ENCODE measurements at regions not wholly inside any gene's neighbourhood (a gene's known extent, or its start where the extent isn't known, plus 50 kb on each side); places are given as distances from the start of the nearest gene placed in this dataset.

DNA sequence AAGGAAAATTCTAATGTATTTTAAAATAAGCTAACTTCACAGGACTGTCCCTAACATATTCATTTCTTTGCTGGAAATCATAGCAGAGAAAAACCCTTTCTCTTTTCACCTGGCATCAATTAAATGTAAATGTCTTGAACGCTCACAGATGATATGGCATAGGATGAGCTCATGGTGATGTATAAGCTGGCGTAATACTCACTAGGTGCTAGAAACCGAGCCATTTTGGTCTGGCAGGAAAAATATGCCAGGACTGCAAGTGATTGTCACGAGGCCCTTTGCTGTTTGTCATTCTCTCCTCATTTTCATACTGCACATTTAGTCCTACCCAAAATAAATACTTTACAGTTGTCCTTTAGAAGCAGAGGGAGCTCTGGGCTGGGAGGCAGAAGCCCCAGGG is 222.7 kb upstream of the LNX1 start:
- H3K9me2 ChIP-seq (replicated peaks; ENCODE audit: insufficient read depth, low read length): no peaks in the 10 kb centered on the region
- no peak overlapping the region for H3K9ac ChIP-seq (ENCODE audit: low read length)
- no peaks in the 10 kb centered on the region for H3F3A ChIP-seq (ENCODE audit: insufficient read depth, low read length)
- H3K4me2 ChIP-seq (ENCODE audit: low read depth, low read length): no peak overlapping the region
- TF ChIP-seq EZH2 (optimal IDR thresholded peaks at IDR 0.05; ENCODE audit: low read depth, low read length): no peak
- H2AFZ ChIP-seq (ENCODE audit: low read length): no peak overlapping the region
- H3K36me3 ChIP-seq (replicated peaks; ENCODE audit: insufficient read depth, low read length): no peaks in the 10 kb centered on the region
- DNase-seq: no peak
- H3K9me3 ChIP-seq (replicated peaks; ENCODE audit: insufficient read depth, low read length): no peaks in the 10 kb centered on the region
- H3K4me1 ChIP-seq (ENCODE audit: low read length): no peaks in the 10 kb centered on the region
- no peaks in the 10 kb centered on the region for H3K27me3 ChIP-seq (replicated peaks; ENCODE audit: insufficient read depth, low read length)
- no peak overlapping the region for H3K27ac ChIP-seq (ENCODE audit: low read length)
- H3K79me2 ChIP-seq (ENCODE audit: low read length): no peaks in the 10 kb centered on the region
- H4K20me1 ChIP-seq (ENCODE audit: insufficient read depth, low read length): no peaks in the 10 kb centered on the region
- H3K4me3 ChIP-seq (ENCODE audit: low read length): no peak overlapping the region

DNA sequence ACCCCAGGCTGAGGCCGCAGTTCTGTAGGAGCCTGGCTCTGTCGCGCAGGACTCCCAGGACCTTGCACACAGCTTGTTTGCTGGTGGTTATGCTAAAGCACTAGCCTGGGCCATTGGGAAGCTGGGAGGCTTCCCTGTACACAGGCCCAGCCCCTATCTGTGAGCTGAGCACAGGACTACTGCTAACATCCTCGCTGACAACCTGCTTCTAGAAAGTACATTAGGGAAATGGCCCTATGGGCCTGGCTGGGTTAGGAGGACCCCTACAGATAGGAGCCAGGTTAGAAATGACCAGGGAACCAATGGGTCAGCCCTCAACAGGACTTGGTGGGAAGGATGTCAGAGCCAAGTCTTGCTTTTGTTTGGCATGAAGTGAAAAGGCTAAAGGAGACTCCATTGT is 219.4 kb upstream of the LNX1 start:
- no peaks in the 10 kb centered on the region for H3F3A ChIP-seq (ENCODE audit: insufficient read depth, low read length)
- H3K79me2 ChIP-seq (ENCODE audit: low read length): no peaks in the 10 kb centered on the region
- no peak overlapping the region for H3K27ac ChIP-seq (ENCODE audit: low read length)
- H3K4me2 ChIP-seq (ENCODE audit: low read depth, low read length): no peak overlapping the region
- no peaks in the 10 kb centered on the region for H3K9me2 ChIP-seq (replicated peaks; ENCODE audit: insufficient read depth, low read length)
- H3K27me3 ChIP-seq (replicated peaks; ENCODE audit: insufficient read depth, low read length): no peaks in the 10 kb centered on the region
- H3K4me3 ChIP-seq (ENCODE audit: low read length): no peak overlapping the region
- no peaks in the 10 kb centered on the region for H4K20me1 ChIP-seq (ENCODE audit: insufficient read depth, low read length)
- DNase-seq: no peak
- H3K36me3 ChIP-seq (replicated peaks; ENCODE audit: insufficient read depth, low read length): no peaks in the 10 kb centered on the region
- no peaks in the 10 kb centered on the region for H3K9me3 ChIP-seq (replicated peaks; ENCODE audit: insufficient read depth, low read length)
- H3K9ac ChIP-seq (ENCODE audit: low read length): no peak overlapping the region
- TF ChIP-seq EZH2phosphoT487 (IDR thresholded peaks at IDR 0.05; ENCODE audit: low read length) (no peak), EZH2 (optimal IDR thresholded peaks at IDR 0.05; ENCODE audit: low read depth, low read length) (no peak)
- TF ChIP-seq, protein P1, sequence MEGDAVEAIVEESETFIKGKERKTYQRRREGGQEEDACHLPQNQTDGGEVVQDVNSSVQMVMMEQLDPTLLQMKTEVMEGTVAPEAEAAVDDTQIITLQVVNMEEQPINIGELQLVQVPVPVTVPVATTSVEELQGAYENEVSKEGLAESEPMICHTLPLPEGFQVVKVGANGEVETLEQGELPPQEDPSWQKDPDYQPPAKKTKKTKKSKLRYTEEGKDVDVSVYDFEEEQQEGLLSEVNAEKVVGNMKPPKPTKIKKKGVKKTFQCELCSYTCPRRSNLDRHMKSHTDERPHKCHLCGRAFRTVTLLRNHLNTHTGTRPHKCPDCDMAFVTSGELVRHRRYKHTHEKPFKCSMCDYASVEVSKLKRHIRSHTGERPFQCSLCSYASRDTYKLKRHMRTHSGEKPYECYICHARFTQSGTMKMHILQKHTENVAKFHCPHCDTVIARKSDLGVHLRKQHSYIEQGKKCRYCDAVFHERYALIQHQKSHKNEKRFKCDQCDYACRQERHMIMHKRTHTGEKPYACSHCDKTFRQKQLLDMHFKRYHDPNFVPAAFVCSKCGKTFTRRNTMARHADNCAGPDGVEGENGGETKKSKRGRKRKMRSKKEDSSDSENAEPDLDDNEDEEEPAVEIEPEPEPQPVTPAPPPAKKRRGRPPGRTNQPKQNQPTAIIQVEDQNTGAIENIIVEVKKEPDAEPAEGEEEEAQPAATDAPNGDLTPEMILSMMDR (IDR thresholded peaks at IDR 0.05; ENCODE audit: low read length): no peak
- H2AFZ ChIP-seq (ENCODE audit: low read length): no peak overlapping the region
- no peaks in the 10 kb centered on the region for H3K4me1 ChIP-seq (ENCODE audit: low read length)

DNA sequence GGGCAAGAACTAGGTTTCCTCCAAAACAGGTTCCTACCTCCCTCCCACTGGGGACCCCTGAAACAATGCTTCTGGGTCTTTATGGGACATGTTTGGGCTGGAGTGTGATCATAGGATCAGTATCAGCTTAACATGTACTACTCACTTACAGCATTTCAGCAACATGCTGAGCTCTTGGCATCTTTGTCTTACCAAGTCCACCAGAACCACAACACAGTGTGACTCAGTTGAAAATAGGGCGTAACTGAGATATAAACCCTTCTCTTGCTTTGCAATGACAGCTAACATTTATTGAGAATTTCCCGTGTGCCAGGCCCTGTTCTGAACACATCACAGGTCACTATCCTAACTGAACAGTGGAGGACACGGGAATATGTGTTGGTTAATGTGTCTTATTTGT is 218.5 kb upstream of the LNX1 start:
- H3K36me3 ChIP-seq (replicated peaks; ENCODE audit: insufficient read depth, low read length): no peaks in the 10 kb centered on the region
- H3F3A ChIP-seq (ENCODE audit: insufficient read depth, low read length): no peaks in the 10 kb centered on the region
- H2AFZ ChIP-seq (ENCODE audit: low read length): no peak overlapping the region
- no peak overlapping the region for H3K4me2 ChIP-seq (ENCODE audit: low read depth, low read length)
- no peaks in the 10 kb centered on the region for H3K79me2 ChIP-seq (ENCODE audit: low read length)
- no peaks in the 10 kb centered on the region for H3K9me3 ChIP-seq (replicated peaks; ENCODE audit: insufficient read depth, low read length)
- no peaks in the 10 kb centered on the region for H3K4me1 ChIP-seq (ENCODE audit: low read length)
- H3K27ac ChIP-seq (ENCODE audit: low read length): no peak overlapping the region
- H3K27me3 ChIP-seq (replicated peaks; ENCODE audit: insufficient read depth, low read length): no peaks in the 10 kb centered on the region
- H3K9ac ChIP-seq (ENCODE audit: low read length): no peak overlapping the region
- TF ChIP-seq EZH2phosphoT487 (IDR thresholded peaks at IDR 0.05; ENCODE audit: low read length) (no peak), EZH2 (optimal IDR thresholded peaks at IDR 0.05; ENCODE audit: low read depth, low read length) (no peak)
- TF ChIP-seq, protein P1 (IDR thresholded peaks at IDR 0.05; ENCODE audit: low read length): no peak
- H3K4me3 ChIP-seq (ENCODE audit: low read length): no peak overlapping the region
- no peak for DNase-seq
- H4K20me1 ChIP-seq (ENCODE audit: insufficient read depth, low read length): no peaks in the 10 kb centered on the region
- no peaks in the 10 kb centered on the region for H3K9me2 ChIP-seq (replicated peaks; ENCODE audit: insufficient read depth, low read length)

DNA sequence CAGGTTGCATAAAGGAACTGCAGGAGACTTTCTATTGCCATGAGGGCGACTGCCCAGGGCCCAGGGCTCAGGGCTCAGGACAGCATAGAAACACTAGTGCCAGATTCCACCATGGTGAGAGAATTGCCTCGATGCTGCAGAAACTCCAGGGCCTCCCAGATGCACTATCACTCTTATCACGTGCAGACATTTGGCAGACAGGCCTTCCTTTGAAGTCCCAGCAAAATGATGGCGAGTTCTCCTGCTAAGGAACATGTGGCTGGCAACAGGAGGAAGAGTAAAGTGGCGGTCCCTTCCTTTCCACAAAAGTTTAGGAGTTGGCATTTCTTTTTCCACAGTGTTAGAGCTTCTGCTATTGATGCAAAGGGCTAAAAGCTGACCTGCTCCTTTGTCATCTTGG is 214.0 kb upstream of the LNX1 start:
- H3F3A ChIP-seq (ENCODE audit: insufficient read depth, low read length): no peaks in the 10 kb centered on the region
- H3K4me2 ChIP-seq (ENCODE audit: low read depth, low read length): no peak overlapping the region
- no peak overlapping the region for H2AFZ ChIP-seq (ENCODE audit: low read length)
- H3K9ac ChIP-seq (ENCODE audit: low read length): no peak overlapping the region
- no peaks in the 10 kb centered on the region for H3K9me3 ChIP-seq (replicated peaks; ENCODE audit: insufficient read depth, low read length)
- H3K9me2 ChIP-seq (replicated peaks; ENCODE audit: insufficient read depth, low read length): no peaks in the 10 kb centered on the region
- H3K36me3 ChIP-seq (replicated peaks; ENCODE audit: insufficient read depth, low read length): no peaks in the 10 kb centered on the region
- H4K20me1 ChIP-seq (ENCODE audit: insufficient read depth, low read length): no peaks in the 10 kb centered on the region
- TF ChIP-seq EZH2phosphoT487 (IDR thresholded peaks at IDR 0.05; ENCODE audit: low read length) (no peak), EZH2 (optimal IDR thresholded peaks at IDR 0.05; ENCODE audit: low read depth, low read length) (no peak)
- TF ChIP-seq, protein P1 (IDR thresholded peaks at IDR 0.05; ENCODE audit: low read length): no peak
- H3K4me3 ChIP-seq (ENCODE audit: low read length): no peak overlapping the region
- DNase-seq: no peak
- H3K4me1 ChIP-seq (ENCODE audit: low read length): no peaks in the 10 kb centered on the region
- H3K79me2 ChIP-seq (ENCODE audit: low read length): no peaks in the 10 kb centered on the region
- H3K27ac ChIP-seq (ENCODE audit: low read length): no peak overlapping the region
- H3K27me3 ChIP-seq (replicated peaks; ENCODE audit: insufficient read depth, low read length): no peaks in the 10 kb centered on the region
